HPDE6-E6E7 (cell line): ENCODE measurements at regions not wholly inside any gene's neighbourhood (a gene's known extent, or its start where the extent isn't known, plus 50 kb on each side); places are given as distances from the start of the nearest gene placed in this dataset.
"Not testable (repeated sequence)": the region's sequence is repeated elsewhere in the genome, so short reads cannot be mapped to it uniquely, and the experiment has no call there.

Source experiments
- DNase-seq: peaks from one replicate; pipeline ENCODE4 v3.0.0; 2011; ENCODE audit warnings: missing footprints; ENCODE audit errors: extremely low spot score

DNA sequence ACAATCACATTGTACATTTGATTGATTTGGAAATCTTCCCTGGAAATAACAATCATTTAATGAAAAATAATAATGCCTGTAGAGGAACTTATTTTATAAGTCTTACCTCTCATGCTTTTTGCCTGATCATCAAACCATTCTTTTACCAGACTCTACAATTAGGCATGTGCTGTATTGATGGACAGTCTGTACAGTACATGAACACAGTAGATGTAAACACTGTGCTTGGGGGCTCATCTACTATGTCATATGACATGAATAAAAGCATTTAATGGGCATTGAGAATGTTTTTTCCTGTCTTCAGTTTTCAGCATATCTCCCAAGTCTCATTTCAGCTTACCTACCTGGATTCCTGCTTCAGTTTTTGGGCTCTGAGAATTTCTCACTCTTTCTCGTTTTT is 1070.9 kb downstream of the STIM2 start:
- DNase-seq: no peak

DNA sequence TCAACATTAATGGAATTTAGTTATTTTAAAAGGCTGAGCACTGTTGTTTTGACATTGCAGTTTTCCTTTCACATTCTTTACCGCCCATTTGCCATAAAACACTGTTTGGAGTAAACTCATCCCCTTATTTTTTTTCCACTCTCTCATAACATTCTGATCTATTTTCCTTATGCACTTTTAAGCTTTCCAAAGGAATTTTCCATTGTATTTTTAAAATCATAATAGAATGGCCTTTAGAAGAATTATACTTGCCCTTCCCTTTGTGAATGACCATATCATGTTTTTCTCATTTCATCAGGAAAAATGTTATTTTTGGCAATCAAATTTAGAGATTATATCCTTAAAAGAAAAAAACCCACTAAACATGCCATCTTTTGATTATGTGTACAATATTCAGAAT is 1074.2 kb downstream of the STIM2 start:
- no peak for DNase-seq

DNA sequence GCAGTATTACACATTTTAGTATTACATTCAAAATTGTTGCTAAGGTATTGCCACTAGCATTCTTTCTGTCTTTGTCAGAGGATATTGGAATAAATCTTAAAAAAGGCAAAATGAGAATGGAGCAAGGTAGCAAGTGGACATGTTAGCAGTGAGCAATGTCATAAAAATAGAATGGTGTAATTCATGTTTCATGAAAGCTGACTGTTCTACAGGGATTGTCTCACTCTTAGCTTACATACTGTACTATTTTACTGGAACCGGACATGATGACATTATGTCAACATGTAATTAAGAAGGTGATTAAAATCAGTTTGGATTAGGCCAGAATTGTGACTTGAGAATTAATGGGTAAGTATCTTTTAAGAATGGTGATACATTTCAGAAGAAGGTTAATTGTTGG is 1086.2 kb downstream of the STIM2 start:
- no peak for DNase-seq

DNA sequence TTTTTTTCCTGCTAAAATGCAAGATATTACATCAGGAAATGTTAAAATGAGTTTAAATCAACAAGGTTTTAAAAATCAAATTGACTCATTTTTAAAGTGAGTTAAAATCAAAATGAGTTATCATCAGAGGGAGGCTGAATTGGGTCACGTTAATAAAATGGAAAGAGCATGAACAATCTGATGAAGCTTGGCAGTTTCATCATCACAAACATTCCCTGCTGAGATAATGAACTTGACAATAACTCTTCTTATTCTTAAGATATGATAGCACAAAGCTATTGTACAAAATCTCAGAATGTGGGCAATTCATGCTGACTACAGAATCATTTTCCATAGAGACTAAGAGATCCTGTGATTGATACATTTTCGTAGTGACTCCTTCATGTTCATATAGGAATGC is 1086.7 kb downstream of the STIM2 start:
- DNase-seq: no peak

DNA sequence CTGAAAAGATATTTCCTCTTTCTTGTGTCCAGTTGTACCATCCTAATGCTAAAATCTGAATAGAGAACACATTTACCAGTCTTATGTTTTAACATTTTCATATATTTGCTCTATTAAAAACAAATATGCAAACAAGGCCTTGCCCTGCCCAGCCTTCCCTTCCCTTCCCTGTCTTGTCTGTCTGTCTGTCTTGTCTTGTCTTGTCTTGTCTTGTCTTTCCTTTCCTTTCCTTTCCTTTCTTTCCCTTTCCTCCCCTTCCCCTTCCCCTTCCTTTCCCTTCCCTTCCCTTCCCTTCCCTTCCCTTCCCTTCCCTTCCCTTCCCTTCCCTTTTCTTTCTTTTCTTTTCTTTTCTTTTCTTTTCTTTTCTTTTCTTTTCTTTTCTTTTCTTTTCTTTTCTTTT is 1103.5 kb downstream of the STIM2 start:
- no peak for DNase-seq

DNA sequence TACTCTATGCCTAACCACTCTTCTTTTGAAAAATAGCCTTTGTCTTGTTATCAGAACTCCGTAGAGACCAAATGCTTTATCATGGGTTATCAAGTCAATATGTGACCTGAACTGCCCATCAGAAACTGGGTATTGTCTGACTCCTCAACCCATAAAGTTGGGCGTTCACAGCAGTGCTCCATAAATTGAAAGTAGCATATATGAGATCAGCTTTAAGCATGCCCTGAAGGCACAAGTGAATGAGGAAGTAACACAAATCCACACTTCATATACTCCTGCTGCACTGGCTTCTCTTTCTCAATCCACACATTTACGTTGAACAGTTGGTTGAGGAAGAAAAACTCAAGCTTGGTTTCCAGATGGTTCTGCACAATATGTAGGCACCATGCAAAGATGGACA is 1106.0 kb downstream of the STIM2 start:
- DNase-seq: no peak

DNA sequence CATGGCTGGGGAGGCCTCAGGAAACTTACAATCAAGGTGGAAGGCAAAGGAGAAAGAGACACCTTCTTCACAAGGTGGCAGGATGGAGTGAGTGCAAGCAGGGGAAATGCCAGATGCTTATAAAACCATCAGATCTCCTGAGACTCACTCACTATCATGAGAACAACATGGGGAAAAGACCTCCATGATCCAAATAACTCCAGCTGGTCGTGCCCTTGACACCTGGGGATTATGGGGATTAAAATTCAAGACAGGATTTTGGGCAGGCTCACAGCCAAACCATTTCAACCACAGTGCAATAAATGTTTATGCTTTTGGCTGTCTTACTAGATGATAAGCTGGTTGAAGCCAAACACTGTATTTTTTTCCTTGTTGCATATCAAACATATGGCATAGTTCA is 1112.4 kb downstream of the STIM2 start:
- no peak for DNase-seq

DNA sequence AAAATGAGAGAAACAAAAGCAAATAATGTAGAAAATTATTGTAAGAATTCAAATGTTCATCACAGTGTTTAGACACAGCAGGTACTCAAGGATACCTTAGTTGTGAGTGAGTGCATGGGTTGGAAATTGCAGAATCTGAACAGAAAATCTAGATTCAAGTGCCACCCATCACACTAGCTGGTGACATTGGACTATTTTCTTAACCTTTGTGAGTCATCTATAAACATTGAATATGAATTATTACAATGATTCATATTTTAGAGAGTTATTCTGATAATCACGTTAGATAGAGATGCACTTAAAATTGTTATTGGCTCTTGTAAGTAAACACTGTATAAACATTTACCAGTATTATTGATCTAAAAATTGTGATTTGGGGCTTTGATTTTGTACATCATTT is 1113.1 kb downstream of the STIM2 start:
- no peak for DNase-seq

DNA sequence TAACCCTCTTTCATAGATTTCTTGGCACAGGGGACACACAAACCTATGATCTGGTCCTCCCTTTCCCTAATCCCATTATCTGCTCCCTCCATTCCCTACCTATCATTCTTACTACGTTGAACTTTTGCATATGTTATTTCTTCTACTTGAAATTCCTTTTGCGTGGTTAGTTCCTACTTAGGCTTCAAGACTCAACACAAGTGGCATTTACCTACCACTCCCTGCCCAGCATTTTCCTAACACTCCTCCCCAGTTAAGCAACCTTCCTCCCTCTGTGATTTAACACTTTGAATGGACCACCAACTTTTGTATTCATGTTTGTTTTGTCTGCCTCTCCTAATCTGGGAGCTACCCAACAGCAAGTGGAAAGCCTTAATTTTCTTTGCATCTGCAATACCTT is 1113.7 kb downstream of the STIM2 start:
- DNase-seq: no peak

DNA sequence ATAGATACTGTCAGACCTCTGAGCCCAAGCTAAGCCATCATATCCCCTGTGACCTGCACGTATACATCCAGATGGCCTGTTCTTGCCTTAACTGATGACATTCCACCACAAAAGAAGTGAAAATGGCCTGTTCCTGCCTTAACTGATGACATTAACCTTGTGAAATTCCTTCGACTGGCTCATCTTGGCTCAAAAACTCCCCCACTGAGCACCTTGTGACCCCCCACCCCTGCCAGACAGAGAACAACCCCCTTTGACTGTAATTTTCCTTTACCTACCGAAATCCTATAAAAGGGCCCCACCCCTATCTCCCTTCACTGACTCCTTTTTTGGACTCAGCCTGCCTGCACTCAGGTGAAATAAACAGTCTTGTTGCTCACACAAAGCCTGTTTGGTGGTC is 1114.2 kb downstream of the STIM2 start:
- DNase-seq: not testable (repeated sequence)

DNA sequence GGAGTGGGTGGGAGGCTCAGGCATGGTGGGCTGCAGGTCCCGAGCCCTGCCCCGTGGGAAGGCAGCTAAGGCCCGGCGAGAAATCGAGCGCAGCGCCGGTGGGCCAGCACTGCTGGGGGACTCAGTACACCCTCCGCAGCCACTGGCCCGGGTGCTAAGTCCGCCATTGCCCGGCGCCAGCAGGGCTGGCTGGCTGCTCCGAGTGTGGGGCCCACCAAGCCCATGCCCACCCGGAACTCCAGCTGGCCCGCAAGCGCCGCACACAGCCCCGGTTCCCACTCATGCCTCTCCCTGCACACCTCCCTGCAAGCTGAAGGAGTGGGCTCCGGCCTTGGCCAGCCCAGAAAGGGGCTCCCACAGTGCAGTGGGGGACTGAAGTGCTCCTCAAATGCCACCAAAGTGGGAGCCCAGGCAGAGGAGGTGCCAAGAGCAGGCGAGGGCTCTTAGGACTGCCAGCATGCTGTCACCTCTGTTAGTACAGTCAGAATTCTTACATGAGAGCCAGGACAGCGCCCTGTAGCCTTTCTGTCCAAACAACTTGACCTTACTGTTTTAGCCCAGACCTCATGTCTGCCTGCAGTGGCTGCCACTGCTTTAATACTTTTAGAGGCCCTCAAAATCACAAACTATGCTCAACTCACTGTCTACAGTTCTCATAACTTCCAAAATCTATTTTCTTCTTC is 1117.9 kb downstream of the STIM2 start:
- not testable (repeated sequence) for DNase-seq

DNA sequence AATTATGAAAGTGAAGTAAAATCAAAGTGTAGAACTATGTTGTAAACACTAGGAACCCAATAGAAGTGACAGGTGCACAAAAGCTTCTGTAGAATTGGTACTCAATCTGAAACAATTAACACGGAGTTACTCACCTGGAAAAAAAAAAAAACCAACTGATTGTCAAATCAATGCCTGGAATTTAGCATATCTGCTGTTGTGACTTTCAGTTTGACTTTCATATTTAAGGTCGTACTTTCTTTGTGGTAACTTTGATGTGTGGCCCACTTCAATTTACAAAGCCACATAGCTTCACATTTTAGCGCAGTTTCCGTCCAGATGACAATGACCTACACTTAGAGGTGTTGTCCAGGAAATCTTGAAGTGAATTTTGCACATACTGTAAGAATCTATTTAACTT is 1124.9 kb downstream of the STIM2 start:
- DNase-seq: no peak

DNA sequence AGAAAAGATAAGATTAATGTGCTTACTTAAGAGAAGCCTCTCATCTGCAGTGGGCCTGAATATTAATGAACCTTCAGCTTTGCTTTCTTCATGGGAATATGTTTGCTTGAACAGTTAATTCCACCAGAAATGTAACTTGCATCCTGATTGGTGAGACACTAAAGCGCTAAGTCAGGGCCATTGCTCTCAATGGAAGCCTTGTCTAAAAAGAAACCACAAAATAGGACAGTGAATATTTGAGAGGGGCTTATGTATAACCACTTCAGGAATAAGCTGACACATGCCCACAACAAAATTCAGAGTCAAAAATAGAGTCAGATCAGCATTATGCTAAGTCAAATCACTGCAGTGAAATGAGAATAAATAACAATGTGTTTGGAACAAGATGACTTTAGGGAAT is 1125.8 kb downstream of the STIM2 start:
- no peak for DNase-seq

DNA sequence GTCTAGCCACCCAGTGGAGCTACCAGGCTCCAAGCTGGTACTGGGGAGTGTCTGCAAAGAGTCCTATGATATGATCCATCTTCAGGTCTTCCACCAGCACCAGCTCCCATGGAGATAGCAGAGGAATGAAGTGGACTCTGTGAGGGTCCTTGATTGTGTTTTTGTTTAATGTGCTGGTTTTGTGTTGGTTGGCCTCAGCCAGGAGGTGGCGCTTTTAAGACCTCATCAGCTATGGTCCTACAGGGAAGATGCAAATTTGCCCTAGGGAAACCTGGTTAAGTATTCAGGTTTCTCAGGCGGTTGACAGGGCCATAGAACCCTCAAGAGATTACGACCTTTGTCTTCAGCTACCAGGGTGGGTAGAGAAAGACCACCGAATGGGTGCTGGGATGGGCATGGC is 1141.1 kb downstream of the STIM2 start:
- no peak for DNase-seq

DNA sequence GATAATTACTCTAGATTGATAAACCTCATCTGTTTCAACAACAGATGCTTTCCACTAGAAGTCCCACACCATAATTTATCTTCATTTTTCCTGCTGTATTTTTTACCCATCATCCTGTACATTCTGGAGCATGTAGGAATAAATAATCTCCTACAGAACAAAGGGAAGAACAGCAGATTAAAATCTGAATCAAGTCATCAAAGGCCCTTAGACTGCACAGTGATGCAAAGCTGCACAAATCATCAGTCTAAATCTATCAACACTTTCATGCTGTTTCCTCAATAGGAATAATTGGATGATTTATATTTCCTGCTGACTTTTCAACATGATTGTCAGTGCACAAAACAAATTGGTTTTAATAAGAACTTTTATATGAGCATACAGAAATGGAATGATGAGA is 1143.9 kb downstream of the STIM2 start:
- DNase-seq: no peak

DNA sequence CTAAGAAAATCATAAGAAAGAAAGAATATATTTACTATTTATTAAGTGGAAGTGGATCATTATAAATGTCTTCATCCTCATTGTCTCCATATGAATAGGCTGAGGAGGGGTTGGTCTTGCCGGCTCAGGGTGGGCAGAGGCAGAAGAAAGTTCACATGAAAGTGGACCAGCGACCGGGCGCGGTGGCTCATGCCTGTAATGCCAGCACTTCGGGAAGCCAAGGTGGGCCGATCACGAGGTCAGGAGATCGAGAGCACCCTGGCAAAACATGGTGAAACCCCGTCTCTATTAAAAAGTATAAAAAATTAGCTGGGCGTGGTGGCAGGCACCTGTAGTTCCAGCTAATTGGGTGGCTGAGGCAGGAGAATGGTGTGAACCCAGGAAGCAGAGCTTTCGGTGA is 1145.4 kb downstream of the STIM2 start:
- no peak for DNase-seq

DNA sequence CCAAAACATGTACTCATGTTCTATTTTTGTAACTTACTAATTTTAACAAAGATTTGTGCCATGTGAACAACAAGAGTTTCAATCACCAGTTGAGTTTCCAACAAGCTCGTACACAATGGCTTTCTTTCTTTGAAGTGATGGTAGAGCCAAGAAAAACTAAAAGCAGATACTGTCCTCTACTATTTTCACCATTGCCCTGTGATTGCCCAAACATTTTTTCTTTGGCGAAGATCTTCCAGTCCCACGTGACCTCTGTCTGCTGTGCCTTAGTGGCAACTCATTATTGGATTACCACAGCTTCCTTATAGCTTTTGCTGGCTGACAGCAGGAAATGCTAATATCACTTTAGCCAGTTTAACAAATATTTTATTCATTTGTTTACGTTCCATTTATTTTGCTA is 1147.1 kb downstream of the STIM2 start:
- DNase-seq: no peak

DNA sequence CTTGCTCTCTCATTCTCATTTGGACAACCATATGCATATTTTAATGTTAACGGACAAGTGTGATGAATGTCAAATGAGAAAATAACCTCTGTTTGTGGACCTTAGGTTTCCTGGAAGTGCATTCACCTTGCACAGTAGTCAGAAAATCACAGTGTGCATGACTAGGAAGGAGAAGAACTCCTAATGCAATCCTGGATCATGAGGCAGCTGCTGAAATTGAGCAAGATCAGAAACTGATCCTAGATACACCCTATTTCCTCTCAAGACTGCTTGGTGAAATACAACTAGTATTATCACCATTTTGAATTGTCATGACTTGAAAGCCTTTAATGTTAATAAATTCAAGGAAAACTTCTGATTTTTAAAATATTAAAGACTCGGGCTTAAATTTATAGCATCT is 1148.9 kb downstream of the STIM2 start:
- no peak for DNase-seq

DNA sequence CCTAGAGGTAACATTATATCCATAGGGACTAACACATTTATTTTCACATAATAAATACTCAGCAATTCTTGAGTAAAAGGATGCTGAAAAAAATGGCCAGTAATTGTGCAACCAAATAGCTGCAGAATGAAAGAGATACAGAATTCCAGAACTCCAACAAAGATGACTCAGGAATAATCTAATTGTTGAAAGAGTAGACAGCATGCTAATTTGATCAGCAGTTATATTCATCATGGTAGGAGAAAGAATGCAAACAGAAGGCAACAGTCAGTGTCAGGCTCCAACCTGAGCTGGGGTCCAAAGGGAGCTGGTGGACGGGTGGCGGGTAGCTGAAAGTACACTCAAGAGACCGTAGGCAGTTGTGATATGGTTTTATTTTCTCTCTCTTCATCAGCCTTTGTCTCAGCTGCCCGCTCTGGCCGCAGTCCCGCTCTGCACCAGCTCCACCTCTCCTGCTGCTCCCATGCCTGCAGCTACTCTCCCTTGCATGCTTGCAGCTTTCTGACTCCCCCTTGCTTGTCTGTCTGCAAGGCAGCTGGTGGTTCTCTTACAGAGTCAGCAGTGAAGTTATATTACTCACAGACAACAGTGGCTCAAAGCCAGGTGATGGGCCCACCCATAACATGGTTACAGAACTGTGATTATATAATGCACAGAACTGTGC is 1150.1 kb downstream of the STIM2 start:
- no peak for DNase-seq

DNA sequence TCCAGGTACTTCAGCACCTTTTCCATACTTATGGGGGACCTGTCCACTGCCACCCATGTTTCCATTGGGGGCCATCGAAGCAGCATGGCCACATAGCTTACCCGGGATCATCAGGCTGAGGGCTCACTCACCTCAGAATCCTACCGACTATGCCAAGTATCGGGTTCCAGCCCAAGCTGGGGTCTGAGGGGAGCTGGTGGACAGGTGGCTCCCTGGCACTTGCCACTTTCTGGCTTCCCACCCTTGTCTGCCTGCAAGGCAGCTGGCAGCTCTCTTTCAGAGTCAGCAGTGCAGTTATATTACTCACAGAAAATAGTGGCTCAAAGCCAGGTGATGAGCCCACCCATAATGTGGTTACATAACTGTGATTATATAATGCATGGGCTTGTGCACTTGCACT is 1153.8 kb downstream of the STIM2 start:
- DNase-seq: no peak

DNA sequence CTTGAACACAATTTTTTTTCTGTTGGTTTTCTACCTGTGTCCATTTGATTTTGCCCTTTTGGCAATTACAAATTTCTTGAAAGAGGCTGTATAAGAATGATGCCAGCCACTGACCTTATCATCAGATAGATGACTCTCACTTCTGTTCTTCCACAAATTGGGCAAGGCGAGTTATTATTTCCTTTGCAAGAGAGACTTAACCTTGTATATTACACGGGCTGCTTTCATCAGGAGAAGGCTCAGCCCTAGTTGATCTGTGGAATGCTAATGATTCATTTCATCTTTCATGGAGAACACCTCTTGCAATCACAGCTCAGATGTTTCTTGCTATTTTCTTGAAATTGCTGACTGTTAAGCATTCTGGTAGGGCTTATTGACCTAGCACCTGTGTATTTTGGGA is 1155.4 kb downstream of the STIM2 start:
- no peak for DNase-seq

DNA sequence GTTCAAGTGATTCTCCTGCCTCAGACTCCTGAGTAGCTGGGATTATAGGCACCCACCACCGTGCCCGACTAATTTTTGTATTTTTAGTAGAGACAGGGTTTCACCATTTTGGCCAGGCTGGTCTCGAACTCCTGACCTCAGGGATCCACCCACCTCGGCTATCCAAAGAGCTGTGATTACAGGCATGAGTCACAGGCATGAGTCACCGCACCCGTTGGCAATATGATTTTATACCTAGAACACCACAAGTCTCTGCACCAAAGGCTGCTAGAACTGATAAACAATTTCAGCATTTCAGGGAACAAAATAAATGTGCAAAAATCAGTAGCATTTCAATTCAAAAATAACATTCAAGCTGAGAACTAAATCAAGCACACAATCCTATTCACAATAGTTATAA is 1177.6 kb downstream of the STIM2 start:
- not testable (repeated sequence) for DNase-seq

DNA sequence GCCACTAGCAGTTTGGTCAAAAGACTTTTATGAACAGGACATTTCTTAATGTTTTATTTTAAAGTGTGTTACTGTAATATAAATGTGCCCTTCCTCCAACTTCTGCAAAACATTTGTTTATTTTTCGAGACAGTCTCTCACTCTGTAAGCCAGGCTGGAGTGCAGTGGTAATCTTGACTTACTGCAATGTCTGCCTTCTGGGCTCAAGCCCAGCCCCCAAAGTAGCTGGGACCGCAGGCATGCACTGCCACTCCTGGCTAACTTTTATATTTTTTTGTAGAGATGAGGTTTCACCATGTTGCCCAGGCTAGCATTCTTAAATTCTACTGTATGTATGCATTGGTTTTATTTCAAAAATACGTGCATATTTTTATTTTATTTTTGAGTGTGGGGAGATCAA is 1201.9 kb downstream of the STIM2 start:
- DNase-seq: no peak
